Breast epithelium (tissue), 3 donors: ENCODE measurements at regions not wholly inside any gene's neighbourhood (a gene's known extent, or its start where the extent isn't known, plus 50 kb on each side); places are given as distances from the start of the nearest gene placed in this dataset.
"Not testable (repeated sequence)": the region's sequence is repeated elsewhere in the genome, so short reads cannot be mapped to it uniquely, and the experiment has no call there.

ENCODE experiments used
- POLR2A ChIP-seq: fragments of 450-650 bp; IDR thresholded peaks from one replicate; pipeline ENCODE4 v1.6.1; 2016; ENCODE audit warnings: antibody characterized with exemption, mild to moderate bottlenecking, moderate library complexity
- POLR2AphosphoS5 ChIP-seq, 3 donors: sonication (generic); formaldehyde crosslinking; IDR thresholded peaks; one replicate each; pipeline ENCODE4 v1.6.1; 2017; ENCODE audit warnings: antibody characterized with exemption in 3 of 3
- TF ChIP-seq, protein P1 (sequence below), 3 donors: fragments of 450-650 bp; IDR thresholded peaks; one replicate each; pipeline ENCODE4 v1.5.1; 2016 to 2017; ENCODE audit warnings: antibody characterized with exemption in 3 of 3, mild to moderate bottlenecking in 3 of 3, moderate library complexity in 3 of 3

DNA sequence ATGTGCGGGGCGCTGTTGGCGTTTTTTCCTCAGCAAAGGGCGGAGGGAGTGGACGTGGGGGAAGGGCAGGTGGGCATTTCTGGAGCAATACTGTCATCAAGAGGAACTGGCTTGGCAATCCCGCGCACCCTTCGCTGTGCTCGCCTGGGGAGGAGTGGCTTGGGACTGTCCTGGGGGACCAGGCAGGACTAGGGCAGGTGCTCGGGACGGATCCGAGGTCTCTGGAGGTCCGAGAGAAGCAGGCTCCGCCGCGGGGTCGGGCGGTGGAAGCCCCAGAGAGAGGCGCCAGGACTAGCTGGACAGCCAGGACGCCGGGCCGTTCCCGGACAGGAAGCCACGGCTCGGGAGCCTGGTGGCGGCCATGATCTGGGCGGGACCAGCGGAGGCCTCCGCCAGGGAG lies 282.5 kb upstream of the AGTR2 start:
- TF ChIP-seq, protein P1, sequence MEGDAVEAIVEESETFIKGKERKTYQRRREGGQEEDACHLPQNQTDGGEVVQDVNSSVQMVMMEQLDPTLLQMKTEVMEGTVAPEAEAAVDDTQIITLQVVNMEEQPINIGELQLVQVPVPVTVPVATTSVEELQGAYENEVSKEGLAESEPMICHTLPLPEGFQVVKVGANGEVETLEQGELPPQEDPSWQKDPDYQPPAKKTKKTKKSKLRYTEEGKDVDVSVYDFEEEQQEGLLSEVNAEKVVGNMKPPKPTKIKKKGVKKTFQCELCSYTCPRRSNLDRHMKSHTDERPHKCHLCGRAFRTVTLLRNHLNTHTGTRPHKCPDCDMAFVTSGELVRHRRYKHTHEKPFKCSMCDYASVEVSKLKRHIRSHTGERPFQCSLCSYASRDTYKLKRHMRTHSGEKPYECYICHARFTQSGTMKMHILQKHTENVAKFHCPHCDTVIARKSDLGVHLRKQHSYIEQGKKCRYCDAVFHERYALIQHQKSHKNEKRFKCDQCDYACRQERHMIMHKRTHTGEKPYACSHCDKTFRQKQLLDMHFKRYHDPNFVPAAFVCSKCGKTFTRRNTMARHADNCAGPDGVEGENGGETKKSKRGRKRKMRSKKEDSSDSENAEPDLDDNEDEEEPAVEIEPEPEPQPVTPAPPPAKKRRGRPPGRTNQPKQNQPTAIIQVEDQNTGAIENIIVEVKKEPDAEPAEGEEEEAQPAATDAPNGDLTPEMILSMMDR (IDR thresholded peaks at IDR 0.05) = not testable (repeated sequence)
- TF ChIP-seq POLR2A; POLR2AphosphoS5 (IDR thresholded peaks at IDR 0.05): not testable (repeated sequence)
